ENCODE measurements at regions not wholly inside any gene's neighbourhood (a gene's known extent, or its start where the extent isn't known, plus 50 kb on each side); places are given as distances from the start of the nearest gene placed in this dataset.

DNA sequence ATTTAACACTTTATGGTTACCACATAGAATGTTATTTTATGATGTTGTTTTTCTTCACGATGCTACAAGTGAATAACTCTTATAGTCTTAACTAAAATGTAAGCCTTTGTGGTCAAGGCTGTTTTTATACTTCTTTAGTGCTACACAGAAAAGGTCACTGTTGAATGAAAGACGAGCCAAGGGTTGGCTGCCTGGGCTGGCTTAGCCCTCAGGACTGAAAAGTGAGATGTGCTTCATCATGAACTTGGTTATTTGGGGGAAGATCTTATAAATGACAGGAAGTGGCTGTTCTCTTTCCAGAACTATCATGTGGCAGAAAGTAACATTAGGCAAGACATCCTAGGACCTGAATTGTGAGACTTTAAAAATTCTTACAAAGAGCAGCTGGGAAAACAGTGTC is 404.0 kb downstream of the BTBD3 start:
- Histone ChIP-seq H3K9ac (ENCODE audit: low read length) (no peak overlapping the region), H3K27ac (ENCODE audit: low read depth, low read length) (no peak overlapping the region), H3K4me2 (ENCODE audit: low read depth, low read length, poor library complexity, severe bottlenecking) (no peak overlapping the region), H2AFZ (ENCODE audit: low read depth, low read length, severe bottlenecking) (no peak overlapping the region), H4K20me1 (ENCODE audit: low read depth, low read length) (no peaks in the 10 kb centered on the region), H3K36me3 (ENCODE audit: low read length) (no peaks in the 10 kb centered on the region), H3K4me3 (ENCODE audit: insufficient read depth, low read length, poor library complexity, severe bottlenecking) (no peak overlapping the region), H3K9me3 (ENCODE audit: insufficient read depth, low read length) (no peaks in the 10 kb centered on the region), H3K27me3 (ENCODE audit: low read length) (no peaks in the 10 kb centered on the region), H3K9me2 (replicated peaks; ENCODE audit: insufficient read depth, low read length) (no peaks in the 10 kb centered on the region), H3F3A (ENCODE audit: insufficient read depth) (no peaks in the 10 kb centered on the region), H3K79me2 (ENCODE audit: insufficient read depth, low read length) (no peaks in the 10 kb centered on the region)
- TF ChIP-seq, protein P1, sequence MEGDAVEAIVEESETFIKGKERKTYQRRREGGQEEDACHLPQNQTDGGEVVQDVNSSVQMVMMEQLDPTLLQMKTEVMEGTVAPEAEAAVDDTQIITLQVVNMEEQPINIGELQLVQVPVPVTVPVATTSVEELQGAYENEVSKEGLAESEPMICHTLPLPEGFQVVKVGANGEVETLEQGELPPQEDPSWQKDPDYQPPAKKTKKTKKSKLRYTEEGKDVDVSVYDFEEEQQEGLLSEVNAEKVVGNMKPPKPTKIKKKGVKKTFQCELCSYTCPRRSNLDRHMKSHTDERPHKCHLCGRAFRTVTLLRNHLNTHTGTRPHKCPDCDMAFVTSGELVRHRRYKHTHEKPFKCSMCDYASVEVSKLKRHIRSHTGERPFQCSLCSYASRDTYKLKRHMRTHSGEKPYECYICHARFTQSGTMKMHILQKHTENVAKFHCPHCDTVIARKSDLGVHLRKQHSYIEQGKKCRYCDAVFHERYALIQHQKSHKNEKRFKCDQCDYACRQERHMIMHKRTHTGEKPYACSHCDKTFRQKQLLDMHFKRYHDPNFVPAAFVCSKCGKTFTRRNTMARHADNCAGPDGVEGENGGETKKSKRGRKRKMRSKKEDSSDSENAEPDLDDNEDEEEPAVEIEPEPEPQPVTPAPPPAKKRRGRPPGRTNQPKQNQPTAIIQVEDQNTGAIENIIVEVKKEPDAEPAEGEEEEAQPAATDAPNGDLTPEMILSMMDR (IDR thresholded peaks at IDR 0.05; ENCODE audit: insufficient read depth, low read length, poor library complexity, severe bottlenecking), result no peak
- no peak for TF ChIP-seq EZH2phosphoT487 (conservative IDR thresholded peaks at IDR 0.05; ENCODE audit: low read length)

DNA sequence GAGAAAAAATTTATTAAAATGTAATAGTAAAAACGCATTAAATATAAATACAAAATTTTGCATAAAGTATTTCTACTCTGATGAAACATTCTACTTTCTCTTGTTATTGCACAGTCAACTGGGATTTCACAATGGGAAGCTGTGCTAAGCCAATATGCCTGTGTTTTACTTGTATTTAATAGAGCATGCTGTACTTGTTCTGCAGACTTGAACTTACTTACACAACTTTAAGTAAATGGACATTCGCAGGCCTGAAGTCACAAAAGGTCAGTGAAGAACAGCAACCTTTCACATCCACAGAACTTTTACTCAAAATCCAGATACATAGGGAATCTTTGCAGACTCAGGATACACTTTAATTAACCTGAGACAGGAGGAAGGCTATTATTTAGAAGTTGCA is 409.5 kb downstream of the BTBD3 start:
- Histone ChIP-seq H2AFZ (ENCODE audit: low read depth, low read length, severe bottlenecking) (no peak overlapping the region), H3K9me2 (replicated peaks; ENCODE audit: insufficient read depth, low read length) (no peaks in the 10 kb centered on the region), H3F3A (ENCODE audit: insufficient read depth) (no peaks in the 10 kb centered on the region), H3K9ac (ENCODE audit: low read length) (no peak overlapping the region), H3K4me3 (ENCODE audit: insufficient read depth, low read length, poor library complexity, severe bottlenecking) (no peak overlapping the region), H4K20me1 (ENCODE audit: low read depth, low read length) (no peaks in the 10 kb centered on the region), H3K27me3 (ENCODE audit: low read length) (no peaks in the 10 kb centered on the region), H3K4me2 (ENCODE audit: low read depth, low read length, poor library complexity, severe bottlenecking) (no peak overlapping the region), H3K79me2 (ENCODE audit: insufficient read depth, low read length) (no peaks in the 10 kb centered on the region), H3K27ac (ENCODE audit: low read depth, low read length) (no peak overlapping the region), H3K36me3 (ENCODE audit: low read length) (no peaks in the 10 kb centered on the region), H3K9me3 (ENCODE audit: insufficient read depth, low read length) (no peaks in the 10 kb centered on the region)
- TF ChIP-seq, protein P1 (IDR thresholded peaks at IDR 0.05; ENCODE audit: insufficient read depth, low read length, poor library complexity, severe bottlenecking), result no peak
- no peak for TF ChIP-seq EZH2phosphoT487 (conservative IDR thresholded peaks at IDR 0.05; ENCODE audit: low read length)

DNA sequence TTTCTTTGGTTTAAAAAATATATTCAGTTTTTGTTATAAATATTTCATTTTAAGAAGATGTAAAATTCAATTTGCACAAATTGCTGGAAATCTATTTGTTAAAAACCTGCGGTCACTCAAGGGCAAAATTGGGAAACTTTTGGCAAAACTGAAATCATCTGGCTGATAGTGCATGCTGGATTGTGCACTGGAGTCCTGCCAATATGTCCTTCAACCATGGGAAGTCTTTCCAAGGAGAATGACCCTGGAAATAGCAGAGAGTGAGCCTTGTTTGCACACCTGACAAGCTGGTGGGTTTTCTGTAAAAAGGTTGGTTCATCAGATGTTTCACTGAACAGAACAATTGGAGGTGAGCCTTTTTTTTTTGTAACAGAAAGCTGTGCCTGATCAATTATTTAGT is 413.5 kb downstream of the BTBD3 start:
- H4K20me1 ChIP-seq (ENCODE audit: low read depth, low read length), result no peaks in the 10 kb centered on the region

More for the DNA sequence above, 413.5 kb downstream of the BTBD3 start:
- no peaks in the 10 kb centered on the region for H3K79me2 ChIP-seq (ENCODE audit: insufficient read depth, low read length)
- H3K36me3 ChIP-seq (ENCODE audit: low read length), result no peaks in the 10 kb centered on the region
- no peak overlapping the region for H2AFZ ChIP-seq (ENCODE audit: low read depth, low read length, severe bottlenecking)
- H3F3A ChIP-seq (ENCODE audit: insufficient read depth), result no peaks in the 10 kb centered on the region
- no peaks in the 10 kb centered on the region for H3K9me2 ChIP-seq (replicated peaks; ENCODE audit: insufficient read depth, low read length)
- no peaks in the 10 kb centered on the region for H3K27me3 ChIP-seq (ENCODE audit: low read length)
- no peak overlapping the region for H3K9ac ChIP-seq (ENCODE audit: low read length)
- no peak overlapping the region for H3K27ac ChIP-seq (ENCODE audit: low read depth, low read length)
- H3K4me3 ChIP-seq (ENCODE audit: insufficient read depth, low read length, poor library complexity, severe bottlenecking), result no peak overlapping the region
- H3K9me3 ChIP-seq (ENCODE audit: insufficient read depth, low read length), result no peaks in the 10 kb centered on the region
- no peak for TF ChIP-seq EZH2phosphoT487 (conservative IDR thresholded peaks at IDR 0.05; ENCODE audit: low read length)
- TF ChIP-seq, protein P1 (IDR thresholded peaks at IDR 0.05; ENCODE audit: insufficient read depth, low read length, poor library complexity, severe bottlenecking), result no peak
- no peak overlapping the region for H3K4me2 ChIP-seq (ENCODE audit: low read depth, low read length, poor library complexity, severe bottlenecking)
